CD4-positive, alpha-beta T cell treated with Interleukin-4 for 1 hour (primary cell): ENCODE measurements at regions not wholly inside any gene's neighbourhood (a gene's known extent, or its start where the extent isn't known, plus 50 kb on each side); places are given as distances from the start of the nearest gene placed in this dataset.

ENCODE experiments used
- DNase-seq, 2 donors: peaks; one replicate each; pipeline ENCODE4 v3.0.0-alpha.2; 2020 to 2022

GRCh38 chr5:167512111-167512510, 779.3 kb upstream of the WWC1 start:
- no peak for DNase-seq

GRCh38 chr5:167513381-167513780, 778.1 kb upstream of the WWC1 start:
- DNase-seq, result no peak

- DNase-seq, result no peak
These were observed 777.0 kb upstream of the WWC1 start for GRCh38 chr5:167514461-167514860.

GRCh38 chr5:167525004-167525403, 766.4 kb upstream of the WWC1 start:
- no peak for DNase-seq

- DNase-seq, result no peak
These were observed 762.8 kb upstream of the WWC1 start for GRCh38 chr5:167528651-167529050.

- no peak for DNase-seq
These were observed 760.9 kb upstream of the WWC1 start for GRCh38 chr5:167530548-167530947.

GRCh38 chr5:167533814-167534795, 757.3 kb upstream of the WWC1 start:
- DNase-seq, result no peak

- no peak for DNase-seq
These were observed 751.7 kb upstream of the WWC1 start for GRCh38 chr5:167539747-167540146.

- DNase-seq, result no peak
These were observed 745.2 kb upstream of the WWC1 start for GRCh38 chr5:167546270-167546669.

GRCh38 chr5:167552356-167552755, 739.1 kb upstream of the WWC1 start:
- no peak for DNase-seq

GRCh38 chr5:167553511-167553910, 737.9 kb upstream of the WWC1 start:
- DNase-seq, result no peak

GRCh38 chr5:167554564-167555290, 736.7 kb upstream of the WWC1 start:
- DNase-seq, result no peak

- DNase-seq, result no peak
These were observed 735.8 kb upstream of the WWC1 start for GRCh38 chr5:167555565-167556166.

GRCh38 chr5:167557359-167557758, 734.1 kb upstream of the WWC1 start:
- no peak for DNase-seq

- no peak for DNase-seq
These were observed 729.6 kb upstream of the WWC1 start for GRCh38 chr5:167561796-167562195.

- no peak for DNase-seq
These were observed 727.2 kb upstream of the WWC1 start for GRCh38 chr5:167564275-167564674.

- no peak for DNase-seq
These were observed 726.1 kb upstream of the WWC1 start for GRCh38 chr5:167565189-167565954.

- no peak for DNase-seq
These were observed 721.0 kb upstream of the WWC1 start for GRCh38 chr5:167570431-167570830.

- DNase-seq, result no peak
These were observed 719.6 kb upstream of the WWC1 start for GRCh38 chr5:167571824-167572223.

- no peak for DNase-seq
These were observed 717.9 kb upstream of the WWC1 start for GRCh38 chr5:167573370-167574127.

GRCh38 chr5:167574464-167574863, 717.0 kb upstream of the WWC1 start:
- no peak for DNase-seq

GRCh38 chr5:167575330-167575729, 716.1 kb upstream of the WWC1 start:
- no peak for DNase-seq
